Amniotic stem cell (primary cell): ENCODE measurements at regions not wholly inside any gene's neighbourhood (a gene's known extent, or its start where the extent isn't known, plus 50 kb on each side); places are given as distances from the start of the nearest gene placed in this dataset.

Source experiments
- DNase-seq: peaks from one replicate; lab custom pipeline; 2025; lab: John Stamatoyannopoulos, UW

- no peak for DNase-seq
These were observed 975.2 kb upstream of the GHITM start for GRCh38 chr10:83164156-83164555.

- no peak for DNase-seq
These were observed 974.0 kb upstream of the GHITM start for GRCh38 chr10:83165265-83165664.

GRCh38 chr10:83166344-83166743 is 973.0 kb upstream of the GHITM start:
- no peak for DNase-seq

GRCh38 chr10:83167081-83167480 is 972.2 kb upstream of the GHITM start:
- DNase-seq, result no peak

GRCh38 chr10:83176901-83177300 is 962.4 kb upstream of the GHITM start:
- DNase-seq, result no peak

GRCh38 chr10:83178526-83178925 is 960.8 kb upstream of the GHITM start:
- DNase-seq, result no peak

GRCh38 chr10:83179371-83179770 is 959.9 kb upstream of the GHITM start:
- no peak for DNase-seq

GRCh38 chr10:83182076-83182475 is 957.2 kb upstream of the GHITM start:
- no peak for DNase-seq

- no peak for DNase-seq
These were observed 954.7 kb upstream of the GHITM start for GRCh38 chr10:83184641-83185040.

GRCh38 chr10:83190614-83191013 is 948.7 kb upstream of the GHITM start:
- DNase-seq, result no peak

- DNase-seq, result no peak
These were observed 946.3 kb upstream of the GHITM start for GRCh38 chr10:83193026-83193425.

- DNase-seq, result no peak
These were observed 944.3 kb upstream of the GHITM start for GRCh38 chr10:83195021-83195420.

GRCh38 chr10:83199374-83199773 is 939.9 kb upstream of the GHITM start:
- DNase-seq, result no peak

GRCh38 chr10:83205861-83206260 is 933.4 kb upstream of the GHITM start:
- no peak for DNase-seq

GRCh38 chr10:83212632-83213334 is 926.5 kb upstream of the GHITM start:
- peak; percentile 4 for DNase-seq

GRCh38 chr10:83214136-83214535 is 925.2 kb upstream of the GHITM start:
- DNase-seq, result no peak

GRCh38 chr10:83218205-83218604 is 921.1 kb upstream of the GHITM start:
- DNase-seq, result no peak

- DNase-seq, result no peak
These were observed 917.0 kb upstream of the GHITM start for GRCh38 chr10:83222300-83222699.

- no peak for DNase-seq
These were observed 916.2 kb upstream of the GHITM start for GRCh38 chr10:83222832-83223742.

- DNase-seq, result no peak
These were observed 913.5 kb upstream of the GHITM start for GRCh38 chr10:83225781-83226180.

GRCh38 chr10:83229991-83230390 is 909.3 kb upstream of the GHITM start:
- DNase-seq, result no peak

GRCh38 chr10:83233691-83234090 is 905.6 kb upstream of the GHITM start:
- DNase-seq, result no peak

GRCh38 chr10:83248106-83248631 is 891.1 kb upstream of the GHITM start:
- no peak for DNase-seq
